Muscle of leg (tissue), 3 donors: ENCODE measurements at regions not wholly inside any gene's neighbourhood (a gene's known extent, or its start where the extent isn't known, plus 50 kb on each side); places are given as distances from the start of the nearest gene placed in this dataset.

Source experiments
- DNase-seq: peaks from one replicate; pipeline ENCODE4 v3.0.0; 2013
- H3K27ac ChIP-seq: one replicate; pipeline ENCODE4 v1.5.1; 2013; ENCODE audit warnings: mild to moderate bottlenecking, low read length, control low read depth
- H3K27me3 ChIP-seq: one replicate; pipeline ENCODE4 v1.6.1; 2013; ENCODE audit warnings: low read length; ENCODE audit not compliant: control insufficient read depth, insufficient read depth
- H3K36me3 ChIP-seq: one replicate; pipeline ENCODE4 v1.6.1; 2013; ENCODE audit warnings: low read length; ENCODE audit not compliant: control insufficient read depth, insufficient read depth
- H3K4me1 ChIP-seq: one replicate; pipeline ENCODE4 v1.6.1; 2013; ENCODE audit warnings: low read length; ENCODE audit not compliant: control insufficient read depth, insufficient read depth
- H3K4me3 ChIP-seq: one replicate; pipeline ENCODE4 v1.5.1; 2013; ENCODE audit warnings: low read length, control low read depth
- H3K9me3 ChIP-seq: replicated peaks from 2 replicates; pipeline ENCODE4 v1.6.1; 2013; ENCODE audit warnings: low read depth, low read length; ENCODE audit not compliant: control insufficient read depth
- WGBS: methylation state at CpG from one replicate; pipeline ENCODE4 v1.1.5; 2013; ENCODE audit warnings: missing lambda C conversion rate; ENCODE audit not compliant: insufficient coverage; 5-methylcytosine and 5-hydroxymethylcytosine counted together

DNA sequence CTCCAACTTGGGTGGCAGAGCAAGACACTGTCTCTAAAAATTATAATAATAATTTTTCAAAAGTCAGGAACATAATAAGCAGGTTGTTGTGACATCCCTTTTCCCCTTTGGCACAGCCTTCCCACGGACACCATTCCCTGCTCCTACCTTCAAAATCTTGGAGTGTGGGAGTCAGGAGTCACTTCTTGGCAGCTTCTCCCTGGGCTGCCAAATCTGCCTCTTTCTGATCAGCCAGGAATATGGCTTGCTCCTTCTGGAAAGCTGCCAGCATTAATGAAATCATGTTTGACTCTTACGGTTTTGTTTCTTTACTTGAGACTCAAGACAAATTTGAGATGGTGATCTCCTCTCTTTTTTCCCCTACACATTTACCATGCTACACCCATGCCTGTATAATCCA, 391.4 kb upstream of the SYT1 start:
- Histone ChIP-seq H3K4me1 (no peaks in the 10 kb centered on the region), H3K27ac (no peak overlapping the region), H3K36me3 (no peaks in the 10 kb centered on the region), H3K4me3 (no peak overlapping the region), H3K27me3 (no peaks in the 10 kb centered on the region), H3K9me3 (no peaks in the 10 kb centered on the region)
- DNase-seq: peak; percentile 5
- WGBS: no CpG with 5 or more reads among the region's 2 CpGs

DNA sequence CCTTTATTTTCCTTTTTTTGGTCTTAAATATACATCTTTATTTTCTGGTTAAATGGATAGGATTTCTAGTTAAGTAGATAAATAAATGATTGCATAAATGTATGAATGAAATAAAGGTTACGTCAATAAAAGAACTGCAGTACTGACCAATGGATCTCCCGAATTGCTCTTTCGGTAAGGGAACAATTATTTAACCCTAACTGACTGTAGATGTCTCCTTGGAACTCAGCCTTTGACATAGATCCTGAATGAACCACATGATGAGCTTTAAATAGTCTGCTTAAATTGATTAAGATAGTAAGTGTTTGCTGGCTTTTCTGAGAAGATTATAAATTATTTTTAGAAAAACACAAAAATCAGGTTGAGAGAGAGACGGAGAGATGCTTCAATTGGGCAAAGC, 391.0 kb upstream of the SYT1 start:
- Histone ChIP-seq H3K4me1 (no peaks in the 10 kb centered on the region), H3K27me3 (no peaks in the 10 kb centered on the region), H3K4me3 (no peak overlapping the region), H3K36me3 (no peaks in the 10 kb centered on the region), H3K27ac (no peak overlapping the region), H3K9me3 (no peaks in the 10 kb centered on the region)
- no CpG with 5 or more reads among the region's 4 CpGs for WGBS
- no peak for DNase-seq

DNA sequence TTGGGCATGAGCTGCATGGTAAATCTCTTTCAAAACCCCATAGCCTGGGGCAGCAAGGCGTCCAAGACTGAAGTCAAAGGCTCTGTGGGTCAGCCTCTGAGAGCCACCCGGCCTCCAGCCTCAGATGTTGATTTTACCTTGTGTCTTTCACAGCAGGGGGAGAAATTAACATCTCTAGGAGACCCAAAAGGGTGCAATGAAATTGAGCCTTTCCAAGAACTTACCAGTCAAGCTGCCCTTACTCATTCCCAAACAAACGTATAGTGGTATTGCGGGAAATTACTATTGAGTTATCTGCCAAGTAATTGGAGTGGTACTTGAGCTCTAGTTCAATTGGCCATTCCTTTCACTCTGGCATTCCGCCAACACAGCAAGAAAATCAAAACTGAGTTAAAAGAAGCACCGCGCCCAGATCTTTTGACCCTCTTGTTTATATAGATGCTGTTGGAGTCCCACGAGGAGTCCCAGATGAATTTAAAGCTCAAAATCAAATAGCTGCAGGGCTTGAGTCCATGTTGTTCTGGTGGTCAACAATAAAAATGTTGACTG, 380.7 kb upstream of the SYT1 start:
- H3K4me3 ChIP-seq: no peak overlapping the region
- no peaks in the 10 kb centered on the region for H3K4me1 ChIP-seq
- H3K27me3 ChIP-seq: no peaks in the 10 kb centered on the region
- H3K9me3 ChIP-seq: no peaks in the 10 kb centered on the region
- H3K36me3 ChIP-seq: no peaks in the 10 kb centered on the region
- WGBS: 83% methylated on average over 4 of the region's 8 CpGs
- no peak overlapping the region for H3K27ac ChIP-seq
- no peak for DNase-seq

DNA sequence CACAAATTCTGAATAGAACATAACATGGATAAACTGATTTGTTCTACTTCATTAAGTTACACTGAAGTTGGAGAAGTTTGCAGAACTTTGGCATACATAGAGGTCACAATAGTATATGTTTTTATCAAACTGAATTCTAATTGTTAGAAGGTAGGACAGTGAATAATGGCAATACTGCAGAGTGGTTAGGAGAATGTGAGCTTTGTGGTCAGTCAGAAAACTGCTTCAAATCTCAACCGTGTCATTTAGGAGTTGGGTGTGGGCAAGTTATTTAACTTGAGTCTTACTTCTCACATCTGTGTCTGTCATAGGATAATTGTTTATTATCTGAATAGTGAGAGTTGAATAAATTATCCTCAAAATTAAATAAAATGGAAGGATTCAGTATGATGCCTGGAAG, 374.6 kb upstream of the SYT1 start:
- Histone ChIP-seq H3K4me3 (no peak overlapping the region), H3K27ac (no peak overlapping the region), H3K36me3 (no peaks in the 10 kb centered on the region), H3K4me1 (no peaks in the 10 kb centered on the region), H3K27me3 (no peaks in the 10 kb centered on the region), H3K9me3 (no peaks in the 10 kb centered on the region)
- no CpG with 5 or more reads among the region's 1 CpG for WGBS
- no peak for DNase-seq

GRCh38 chr12:78490861-78491260, 373.7 kb upstream of the SYT1 start:
- DNase-seq: peak; percentile 27
- H3K4me1 ChIP-seq: no peaks in the 10 kb centered on the region
- no peaks in the 10 kb centered on the region for H3K9me3 ChIP-seq
- WGBS: no CpG with 5 or more reads among the region's 1 CpG
- no peak overlapping the region for H3K27ac ChIP-seq
- H3K27me3 ChIP-seq: no peaks in the 10 kb centered on the region
- H3K36me3 ChIP-seq: no peaks in the 10 kb centered on the region
- no peak overlapping the region for H3K4me3 ChIP-seq

- Histone ChIP-seq H3K4me1 (no peaks in the 10 kb centered on the region), H3K4me3 (no peak overlapping the region), H3K36me3 (no peaks in the 10 kb centered on the region), H3K27ac (no peak overlapping the region), H3K9me3 (no peaks in the 10 kb centered on the region), H3K27me3 (no peaks in the 10 kb centered on the region)
- WGBS: no CpG with 5 or more reads among the region's 1 CpG
- no peak for DNase-seq
These were observed 369.7 kb upstream of the SYT1 start for GRCh38 chr12:78494911-78495310.

DNA sequence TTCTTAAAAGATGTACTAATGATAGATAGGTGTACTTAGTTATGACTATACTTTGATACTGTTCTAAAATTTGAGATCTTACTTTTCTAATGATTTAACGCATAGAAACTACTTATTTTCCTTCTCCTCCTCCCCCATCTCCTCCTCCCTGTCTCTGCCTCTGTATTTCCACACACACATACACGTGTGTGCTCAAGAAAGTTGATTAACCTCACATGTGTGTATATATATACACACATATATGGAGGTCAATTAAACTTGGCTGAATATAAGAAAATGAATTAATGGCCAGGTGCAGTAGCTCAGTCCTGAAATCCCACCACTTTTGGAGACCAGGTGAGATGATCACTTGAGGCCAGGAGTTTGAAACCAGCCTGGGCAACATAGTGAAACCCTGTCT, 362.7 kb upstream of the SYT1 start:
- no peak overlapping the region for H3K4me3 ChIP-seq
- no peak overlapping the region for H3K27ac ChIP-seq
- H3K9me3 ChIP-seq: no peaks in the 10 kb centered on the region
- no peaks in the 10 kb centered on the region for H3K27me3 ChIP-seq
- no peak for DNase-seq
- H3K36me3 ChIP-seq: no peaks in the 10 kb centered on the region
- no peaks in the 10 kb centered on the region for H3K4me1 ChIP-seq
- WGBS: no CpG with 5 or more reads among the region's 2 CpGs

DNA sequence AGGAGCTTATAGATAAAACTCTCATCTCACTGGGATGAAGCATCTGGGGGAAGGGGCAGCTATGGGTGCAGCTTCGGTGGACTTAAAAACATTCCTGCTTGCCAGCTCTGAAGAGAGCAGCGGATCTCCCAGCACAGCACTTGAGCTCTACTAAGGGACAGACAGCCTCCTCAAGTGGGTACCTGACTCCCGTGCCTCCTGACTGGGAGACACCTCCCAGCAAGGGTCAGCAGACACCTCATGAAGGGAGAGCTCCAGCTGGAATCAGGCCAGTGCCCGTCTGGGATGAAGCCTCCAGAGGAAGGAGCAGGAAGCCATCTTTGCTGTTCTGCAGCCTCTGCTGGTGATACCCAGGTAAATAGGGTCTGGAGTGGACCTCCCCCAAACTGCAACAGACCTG, 345.2 kb upstream of the SYT1 start:
- Histone ChIP-seq H3K4me1 (no peaks in the 10 kb centered on the region), H3K36me3 (no peaks in the 10 kb centered on the region), H3K4me3 (no peak overlapping the region), H3K9me3 (peaks cover 6% of the 10 kb centered on the region), H3K27ac (no peak overlapping the region), H3K27me3 (no peaks in the 10 kb centered on the region)
- no peak for DNase-seq
- WGBS: 85% methylated on average over 3 of the region's 4 CpGs

DNA sequence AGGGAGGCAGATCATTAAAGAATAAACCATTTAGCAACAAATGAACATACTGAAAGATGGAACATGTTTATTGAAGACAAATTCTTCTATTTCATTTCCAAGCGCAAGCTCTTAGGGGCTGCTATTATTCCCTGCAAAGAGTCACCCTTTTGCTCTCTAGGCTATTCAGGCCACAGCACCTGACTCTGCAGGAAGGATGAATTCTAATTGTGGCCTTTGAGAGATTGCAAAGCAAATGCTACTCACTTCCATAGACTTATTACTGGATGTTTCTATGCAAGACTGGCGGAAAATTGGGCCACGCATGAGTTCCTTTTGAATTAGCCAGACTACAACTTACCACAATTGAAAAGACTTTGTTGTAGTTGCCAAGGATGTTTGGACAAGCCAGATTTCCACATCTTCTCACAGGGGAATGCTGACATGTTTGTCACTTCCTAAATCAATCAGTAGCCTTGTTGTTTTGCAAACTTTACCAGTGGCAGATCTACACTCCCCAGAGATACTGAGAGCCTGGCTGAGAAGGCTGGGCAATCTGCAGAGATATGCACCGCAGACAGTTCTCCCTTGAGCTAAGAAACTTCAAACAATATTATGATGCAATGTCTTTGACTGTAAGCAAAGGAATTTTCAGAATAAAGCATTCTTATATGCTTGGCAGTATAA, 334.3 kb upstream of the SYT1 start:
- DNase-seq: peak; percentile 4
- Histone ChIP-seq H3K4me3 (no peak overlapping the region), H3K36me3 (no peaks in the 10 kb centered on the region), H3K27ac (no peak overlapping the region), H3K4me1 (no peaks in the 10 kb centered on the region), H3K27me3 (no peaks in the 10 kb centered on the region), H3K9me3 (no peaks in the 10 kb centered on the region)
- WGBS: no CpG with 5 or more reads among the region's 4 CpGs

DNA sequence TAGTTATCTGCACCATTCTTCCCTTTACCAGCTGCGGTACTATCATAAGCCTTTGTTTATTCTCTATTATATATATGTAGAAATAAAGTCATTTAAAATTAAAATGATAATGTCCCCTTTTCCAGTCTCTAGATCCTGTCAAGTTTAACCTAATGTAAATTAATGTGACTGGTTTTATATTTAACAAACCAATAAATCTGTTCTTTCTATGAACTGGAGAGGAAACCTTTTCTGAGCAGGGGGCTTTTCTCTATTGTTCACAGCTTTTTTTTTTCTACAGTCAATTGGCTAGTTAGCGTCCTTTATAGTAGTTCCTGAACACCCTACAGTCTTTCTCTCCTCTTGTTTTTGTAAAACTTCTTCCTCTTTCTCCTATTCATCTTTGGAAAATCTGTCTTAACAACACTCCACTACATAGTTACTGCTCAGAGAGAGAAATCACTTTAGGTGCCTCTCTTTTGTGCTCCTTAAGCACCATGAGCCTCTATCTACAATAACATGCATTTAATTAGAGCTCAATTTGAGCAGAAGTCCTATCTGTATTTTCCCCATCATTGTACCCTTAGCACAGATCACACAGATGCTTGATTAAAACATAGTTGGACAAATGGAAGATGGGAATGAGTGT, 332.6 kb upstream of the SYT1 start:
- H3K9me3 ChIP-seq: no peaks in the 10 kb centered on the region
- no peak overlapping the region for H3K4me3 ChIP-seq
- DNase-seq: no peak
- no peaks in the 10 kb centered on the region for H3K36me3 ChIP-seq
- H3K4me1 ChIP-seq: no peaks in the 10 kb centered on the region
- 86% methylated on average over 1 of the region's 2 CpGs for WGBS
- H3K27me3 ChIP-seq: no peaks in the 10 kb centered on the region
- H3K27ac ChIP-seq: no peak overlapping the region
